Adrenal gland (tissue), 9 donors: ENCODE measurements at regions not wholly inside any gene's neighbourhood (a gene's known extent, or its start where the extent isn't known, plus 50 kb on each side); places are given as distances from the start of the nearest gene placed in this dataset.

Experiments
- DNase-seq, 7 donors: peaks; one replicate each; pipeline ENCODE4 v3.0.0-alpha.2; 2019 to 2020
- H3K27ac ChIP-seq, 5 donors: fragments of 200-600 bp; sonication (generic) in 4 of 5; 1 replicate in 3 of 5; 2 replicates in 2 of 5; pipeline versions ENCODE4 v1.5.1 to v1.8.0; 2016 to 2020; ENCODE audit warnings: mild to moderate bottlenecking in 1 of 5
- H3K27me3 ChIP-seq: fragments of 200-600 bp; 2 replicates; pipeline ENCODE4 v1.8.0; 2021
- H3K36me3 ChIP-seq, 2 donors: fragments of 200-600 bp; replicated peaks in 1 of 2; 1 replicate in 1 of 2; 2 replicates in 1 of 2; pipeline versions ENCODE4 v1.5.1 to v1.8.0; 2018 to 2022
- H3K4me1 ChIP-seq, 2 donors: fragments of 200-600 bp; replicated peaks in 1 of 2; 1 replicate in 1 of 2; 2 replicates in 1 of 2; pipeline versions ENCODE4 v1.5.1 to v1.8.0; 2018 to 2021
- H3K4me3 ChIP-seq, 4 donors: fragments of 200-600 bp; sonication (generic) in 3 of 4; one replicate each; pipeline ENCODE4 v1.5.1; 2016 to 2018
- H3K9me3 ChIP-seq, 3 donors: fragments of 200-600 bp; sonication (generic) in 1 of 3; replicated peaks in 1 of 3; 1 replicate in 2 of 3; 2 replicates in 1 of 3; pipeline versions ENCODE4 v1.5.1 to v1.8.0; 2016 to 2021
- CTCF ChIP-seq, 6 experiments: fragments of 450-650 bp in 4 of 6; fragments of 200-600 bp in 2 of 6; sonication (generic) in 1 of 6; IDR thresholded peaks; 1 replicate in 5 of 6; 2 replicates in 1 of 6; pipeline versions ENCODE4 v1.5.1 to v1.8.0; 2016 to 2021; ENCODE audit warnings: antibody characterized with exemption in 6 of 6, mild to moderate bottlenecking in 2 of 6, moderate library complexity in 1 of 6
- POLR2A ChIP-seq, 2 donors: fragments of 450-650 bp; IDR thresholded peaks; one replicate each; pipeline ENCODE4 v1.6.1; 2017; ENCODE audit warnings: antibody characterized with exemption in 2 of 2, mild to moderate bottlenecking in 2 of 2, moderate library complexity in 1 of 2
- WGBS, 4 donors: extraction: QIAGEN DNeasy Blood & Tissue Kit in 2 of 4; methylation state at CpG; one replicate each; pipeline versions ENCODE4 v1.1.5 to v1.1.7; 2013 to 2017; 5-methylcytosine and 5-hydroxymethylcytosine counted together
- intact Hi-C, 2 donors: fragments of 100-400 bp; cut with DNase I; formaldehyde crosslinking; loops; one replicate each; pipeline versions ENCODE4 v1.14.1 to v1.15.0; 2022 to 2023
- donor health status: healthy with polysubstance abuse.
- donor health status: Bipolar disorder and iron deficiency.
- donor health status: DM: yes; HTN: yes; CAD: no.
- donor health status: DM: no; HTN: no; CAD: no.
- donor health status: DM: no; HTN: no; CAD: no.

- H3K36me3 ChIP-seq = no peaks in the 10 kb centered on the region
- no peaks in the 10 kb centered on the region for H3K27me3 ChIP-seq
- H3K4me1 ChIP-seq = no peaks in the 10 kb centered on the region
- WGBS, 4 donors = 58 to 68% (median 62%) methylated on average over 2 to 3 of the region's 3 CpGs
- TF ChIP-seq POLR2A (IDR thresholded peaks at IDR 0.05) (no peak), CTCF (IDR thresholded peaks at IDR 0.05) (no peak)
- H3K4me3 ChIP-seq = no peak overlapping the region
- intact Hi-C loops = no loop called here
- no peak for DNase-seq
- H3K9me3 ChIP-seq = no peaks in the 10 kb centered on the region
- no peak overlapping the region for H3K27ac ChIP-seq
Observed at GRCh38 chr2:105449076-105449475, 50.2 kb upstream of the FHL2 start.
